ENCODE measurements at regions not wholly inside any gene's neighbourhood (a gene's known extent, or its start where the extent isn't known, plus 50 kb on each side); places are given as distances from the start of the nearest gene placed in this dataset.

DNA sequence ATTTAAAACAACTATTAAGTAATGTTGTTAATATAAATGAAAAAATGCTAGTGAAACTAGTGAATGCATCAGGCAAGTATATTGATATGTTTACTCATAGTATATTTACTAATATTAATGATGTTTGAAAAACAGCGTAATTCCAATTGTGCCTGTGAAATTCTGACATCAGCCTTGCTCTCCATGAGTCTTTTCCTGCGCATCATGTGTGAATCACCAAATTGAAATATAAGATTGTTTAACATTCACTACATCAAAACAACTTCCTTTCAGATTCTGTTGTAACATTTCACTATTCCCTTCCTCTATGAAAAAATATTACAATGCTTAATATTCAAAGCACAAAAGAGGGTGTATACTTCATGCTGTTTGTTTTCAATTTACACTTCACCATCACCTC lies 1995.9 kb upstream of the SEL1L start:
- no peak for DNase-seq (ENCODE audit: low read depth, low spot score)

DNA sequence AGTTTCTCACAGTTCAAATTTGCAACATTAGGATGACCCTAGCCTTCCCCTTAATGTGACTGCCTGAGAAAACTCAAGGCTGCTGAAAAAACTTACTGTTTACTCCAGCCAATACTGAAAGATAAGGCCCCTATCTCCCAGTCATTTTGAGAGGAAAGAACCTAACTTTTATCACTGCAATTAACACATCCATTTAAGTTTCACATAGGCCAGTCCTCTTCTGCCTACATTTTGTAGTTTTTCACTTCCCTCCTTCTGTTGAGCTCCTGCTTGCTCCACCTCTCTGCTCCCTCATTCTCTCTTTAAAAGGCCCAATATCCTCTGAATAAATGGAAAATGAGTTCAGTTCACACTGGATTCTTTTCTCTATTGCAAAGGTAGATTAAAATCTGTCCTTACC lies 1996.2 kb upstream of the FLRT2 start:
- no peak for DNase-seq (ENCODE audit: low read depth, low spot score)

DNA sequence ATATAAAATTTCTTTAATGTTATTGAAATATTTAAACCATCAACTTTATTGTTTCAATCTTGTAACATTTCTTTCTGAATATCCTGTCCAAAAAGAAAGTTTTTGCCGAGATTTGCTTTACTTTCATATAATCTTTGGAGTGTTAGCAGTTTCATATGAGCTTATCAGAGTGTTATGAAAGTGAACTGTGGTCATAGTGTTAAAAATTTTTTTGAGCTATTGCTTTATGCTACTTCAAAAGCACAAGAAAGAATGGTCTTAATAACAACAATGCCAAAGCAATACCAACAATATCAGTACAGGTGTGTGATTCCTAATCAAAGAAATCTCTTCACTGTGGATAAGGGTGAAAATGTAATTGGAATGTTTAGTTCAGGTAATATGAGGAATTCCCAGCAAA lies 1994.9 kb upstream of the FLRT2 start:
- no peak for DNase-seq (ENCODE audit: low read depth, low spot score)

DNA sequence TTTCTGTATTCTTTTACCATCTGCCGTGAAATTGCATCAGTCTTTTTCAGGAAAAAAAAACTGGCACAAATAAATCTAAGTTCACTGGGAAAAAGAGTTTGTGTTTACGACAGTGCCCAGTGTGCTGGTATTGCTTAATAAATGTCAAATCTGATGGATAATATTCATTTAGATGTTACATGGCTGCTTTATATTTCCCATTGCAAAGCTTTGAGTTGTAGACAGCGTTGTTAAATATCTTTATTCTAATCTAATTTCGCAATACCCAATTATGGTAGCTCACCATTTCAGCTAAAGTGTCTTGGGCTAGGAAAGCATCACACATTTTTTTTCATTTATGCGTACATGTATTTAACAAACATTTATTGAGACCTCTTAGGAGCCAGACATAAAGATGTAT lies 1994.5 kb upstream of the FLRT2 start:
- no peak for DNase-seq (ENCODE audit: low read depth, low spot score)

DNA sequence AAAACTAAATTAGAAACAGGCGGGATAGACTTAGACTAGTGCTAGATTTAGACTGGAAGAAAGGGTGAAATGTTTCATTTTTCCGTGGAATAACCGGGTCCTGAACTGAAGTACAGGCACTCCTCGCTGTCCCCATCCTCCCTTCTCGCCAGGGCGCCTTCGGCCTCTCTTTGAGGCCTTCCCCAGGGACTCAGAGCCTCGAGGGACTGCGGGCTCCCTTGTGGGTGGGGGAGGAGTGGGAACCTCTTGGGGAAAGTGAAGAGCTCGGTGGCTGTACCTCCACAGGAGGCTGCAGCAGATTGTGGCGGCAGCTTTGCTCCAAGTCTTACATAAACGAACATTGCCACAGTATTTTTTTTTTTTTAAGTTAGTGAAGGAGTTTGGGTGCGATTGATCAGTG lies 1988.8 kb upstream of the FLRT2 start:
- DNase-seq (ENCODE audit: low read depth, low spot score): no peak

DNA sequence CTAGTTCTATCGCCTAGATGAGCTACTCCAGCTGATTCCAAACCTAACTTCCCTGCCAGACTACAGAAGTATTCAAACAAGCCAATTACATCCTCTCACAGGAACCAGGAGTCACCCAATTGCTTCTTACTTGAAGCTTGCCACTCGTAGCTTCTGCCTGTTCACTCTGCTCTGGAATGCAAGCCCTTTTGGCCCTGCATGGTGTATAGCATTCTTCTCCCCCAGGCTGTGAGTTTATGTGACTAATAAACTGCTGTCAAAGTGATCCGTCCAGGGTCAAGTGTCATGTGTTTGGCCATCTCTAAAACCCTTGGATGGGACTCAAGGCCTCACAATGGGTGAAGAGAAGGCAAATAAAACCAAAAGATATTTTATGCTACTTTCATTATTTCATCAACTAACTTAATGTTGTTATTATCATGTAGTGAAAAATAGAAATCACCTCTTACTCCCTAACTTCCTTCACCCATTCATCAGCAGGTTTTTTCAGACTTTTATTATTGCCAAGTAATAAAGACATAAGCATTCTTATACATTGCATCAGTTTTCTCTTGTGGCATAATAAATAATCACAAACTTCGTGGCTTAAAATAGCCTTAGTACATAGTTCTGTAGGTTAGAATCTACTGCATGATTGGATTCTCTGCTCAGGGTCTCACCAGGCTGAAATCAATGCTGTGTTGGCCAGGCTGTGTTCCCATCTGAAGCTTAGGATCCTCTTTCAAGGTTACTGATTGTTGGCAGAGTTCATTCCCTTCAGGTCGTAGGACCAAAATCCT lies 1981.7 kb upstream of the FLRT2 start:
- DNase-seq (ENCODE audit: low read depth, low spot score): no peak

DNA sequence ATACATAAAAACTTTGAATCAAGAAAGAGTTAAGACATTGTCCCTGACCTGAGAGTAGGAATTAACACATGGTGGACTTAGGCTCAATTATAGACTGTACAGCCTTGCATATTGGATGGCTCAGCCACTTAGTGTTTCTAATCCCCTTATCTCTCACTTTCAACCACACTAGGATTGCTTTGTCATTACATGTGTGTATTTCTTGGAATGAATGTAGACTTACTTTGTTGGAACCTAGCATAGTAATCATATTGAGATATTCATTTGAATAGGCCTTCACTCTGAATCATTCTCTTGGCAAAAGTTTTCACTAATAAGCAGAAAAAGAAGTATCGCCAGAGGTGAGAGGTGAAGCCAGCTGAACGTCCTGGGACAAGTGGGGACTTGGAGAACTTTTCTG lies 1973.9 kb upstream of the FLRT2 start:
- no peak for DNase-seq (ENCODE audit: low read depth, low spot score)

DNA sequence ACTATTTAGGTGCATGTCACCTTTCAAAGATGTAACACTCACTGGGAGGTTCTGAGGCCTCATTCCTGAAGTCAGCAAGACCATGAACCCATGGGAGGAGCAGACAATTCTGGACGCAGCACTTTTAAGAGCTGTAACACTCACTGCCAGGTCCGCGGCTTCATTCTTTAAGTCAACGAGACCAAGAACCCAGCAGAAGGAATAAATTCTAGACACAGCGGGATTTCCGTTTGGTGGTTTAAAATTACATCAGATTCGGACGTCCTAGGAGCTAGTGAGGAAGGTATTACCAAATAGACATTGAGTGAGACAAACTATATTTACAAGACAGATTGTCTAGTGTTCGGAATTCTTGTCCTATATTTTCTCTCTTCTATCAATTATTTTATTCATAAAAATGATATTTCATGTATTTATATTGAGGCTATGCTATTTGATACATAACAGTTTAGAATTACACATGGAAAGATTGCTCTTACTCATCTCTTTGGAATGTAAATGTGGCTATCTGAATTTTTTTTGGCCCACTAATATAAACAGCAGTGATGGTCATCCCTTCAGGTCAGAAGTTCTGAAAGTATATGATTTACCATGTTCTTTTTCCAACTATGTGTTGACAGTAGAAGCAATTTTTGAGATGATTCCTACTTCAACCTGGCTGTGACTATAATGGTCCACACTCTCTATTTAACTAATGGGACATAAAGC lies 1973.0 kb upstream of the FLRT2 start:
- DNase-seq (ENCODE audit: low read depth, low spot score): peak; percentile 71

DNA sequence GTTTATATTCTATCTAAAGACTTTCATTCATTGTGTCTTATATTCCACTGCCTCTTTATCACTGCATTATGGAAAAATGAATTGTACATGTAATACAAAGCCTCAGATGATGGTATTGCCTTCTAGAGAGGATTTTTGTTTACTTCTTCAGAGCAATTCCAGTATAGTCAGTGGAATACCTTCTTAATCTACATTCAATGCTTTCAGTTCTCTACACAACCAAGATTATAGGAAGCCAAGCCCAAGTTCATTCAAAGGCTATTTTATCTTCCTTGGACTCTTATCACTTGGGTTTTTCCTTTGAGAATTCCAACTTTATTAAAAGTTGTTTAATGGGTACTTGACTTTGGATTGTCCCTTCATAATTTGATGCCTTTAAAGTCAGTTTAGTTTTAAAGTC lies 1971.0 kb upstream of the FLRT2 start:
- no peak for DNase-seq (ENCODE audit: low read depth, low spot score)

DNA sequence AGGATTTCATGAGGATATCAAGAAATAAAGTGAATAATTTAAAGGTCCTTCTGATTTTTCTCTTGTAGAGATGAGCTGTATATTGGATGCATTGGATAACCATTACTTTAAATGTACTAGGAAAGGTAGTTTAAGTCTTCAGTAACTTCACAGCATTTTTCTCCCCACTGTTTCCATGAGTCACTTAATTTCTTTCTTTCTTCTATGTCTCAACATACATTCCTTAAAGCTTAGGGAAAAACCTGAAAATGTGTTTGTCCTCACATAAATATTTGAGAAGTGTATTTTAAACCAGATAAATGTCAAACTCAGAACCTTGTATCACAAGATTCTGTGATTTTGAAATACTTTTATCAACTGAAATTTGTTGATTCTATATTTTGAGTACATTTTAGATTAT lies 1970.2 kb upstream of the FLRT2 start:
- no peak for DNase-seq (ENCODE audit: low read depth, low spot score)

DNA sequence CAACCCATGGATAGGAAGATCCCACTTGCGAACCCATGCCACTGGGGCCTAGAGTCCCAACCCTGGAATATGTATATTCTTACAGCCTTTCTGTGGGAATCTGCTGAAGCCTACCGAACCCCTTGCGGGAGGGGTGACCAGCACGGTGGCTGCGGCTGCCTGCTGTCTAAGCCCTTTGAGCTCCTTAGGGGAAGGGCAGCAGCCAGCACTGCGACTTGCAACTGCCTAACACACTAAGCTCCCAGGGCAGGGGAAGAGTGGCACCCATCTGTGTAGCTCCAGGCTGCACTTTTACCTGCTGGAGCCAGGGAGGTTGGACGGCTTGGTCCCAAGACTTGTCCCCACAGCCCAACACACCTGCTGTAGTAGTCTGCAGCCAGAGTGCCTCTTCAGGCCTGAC lies 1968.7 kb upstream of the FLRT2 start:
- no peak for DNase-seq (ENCODE audit: low read depth, low spot score)

DNA sequence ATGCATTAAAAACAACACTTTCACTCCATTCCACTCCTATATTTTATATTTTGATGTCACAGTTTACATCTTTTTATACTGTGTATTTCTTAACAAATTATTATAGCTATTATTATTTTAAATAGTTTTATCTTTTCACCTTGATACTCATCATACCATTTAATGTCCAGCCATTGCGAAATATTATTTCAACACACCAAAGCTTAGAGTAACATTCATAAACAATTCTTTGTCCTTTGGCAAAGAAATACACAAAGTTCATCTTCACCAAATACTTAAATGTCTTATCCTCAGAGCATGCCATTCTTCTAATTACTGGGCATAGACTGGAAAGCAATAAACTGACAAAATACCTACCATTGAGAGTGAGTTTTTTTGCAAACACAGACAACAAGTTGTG lies 1963.4 kb upstream of the FLRT2 start:
- DNase-seq (ENCODE audit: low read depth, low spot score): no peak

DNA sequence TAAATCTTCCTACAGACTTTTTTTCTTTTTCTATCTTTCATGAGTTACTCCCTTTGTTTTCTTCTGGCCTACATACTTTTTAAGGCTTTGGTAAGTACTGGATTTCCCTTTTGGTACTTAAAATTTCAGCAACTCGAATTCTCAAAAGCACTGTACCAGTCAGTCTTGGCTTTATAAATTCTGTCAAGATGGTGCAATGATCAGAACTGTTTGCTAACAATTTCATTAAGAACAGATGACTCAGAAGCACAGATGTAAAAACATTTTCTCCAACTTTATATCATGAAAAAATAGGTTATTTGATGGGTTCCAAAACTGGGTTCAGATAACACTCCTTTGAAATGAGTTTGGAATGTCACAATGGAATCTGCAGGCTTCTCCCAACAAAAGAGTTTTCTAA lies 1961.8 kb upstream of the FLRT2 start:
- no peak for DNase-seq (ENCODE audit: low read depth, low spot score)

DNA sequence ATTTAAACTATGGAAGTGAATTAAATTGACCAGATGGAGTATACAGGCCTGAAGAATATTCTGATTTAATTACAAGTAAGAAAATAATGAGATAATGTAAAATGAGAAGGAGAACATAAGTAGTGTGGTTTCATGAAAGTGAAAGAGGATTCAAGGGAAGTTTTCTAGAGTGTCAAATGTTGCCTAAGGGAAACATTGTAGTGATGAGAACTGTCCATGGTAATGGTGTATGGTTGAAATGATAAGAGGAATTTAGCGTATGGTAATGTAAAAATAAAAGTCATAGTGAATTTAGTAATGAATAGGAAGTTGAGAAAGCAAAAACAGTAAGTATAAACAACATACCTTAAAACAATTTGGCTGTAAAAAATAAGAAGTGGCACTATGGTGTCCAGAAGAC lies 1954.6 kb upstream of the FLRT2 start:
- DNase-seq (ENCODE audit: low read depth, low spot score): no peak

DNA sequence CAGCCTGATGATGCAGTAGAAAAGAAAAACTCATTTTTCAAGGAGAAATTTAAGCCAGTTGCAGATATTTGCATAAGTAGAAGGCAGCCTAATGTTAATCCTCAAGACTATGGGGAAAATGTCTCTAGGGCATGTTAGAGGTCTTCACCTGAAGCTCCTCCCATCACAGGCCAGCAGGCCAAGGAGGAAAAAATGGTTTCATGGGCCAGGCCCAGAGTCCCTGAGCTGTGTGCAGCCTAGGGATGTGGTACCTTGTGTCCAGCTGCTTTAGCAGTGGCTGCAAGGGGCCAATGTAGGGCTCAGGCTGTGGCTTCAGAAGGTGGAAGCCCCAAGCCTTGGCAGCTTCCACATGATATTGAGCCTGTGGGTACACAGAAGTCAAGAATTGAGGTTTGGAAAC lies 1946.7 kb upstream of the FLRT2 start:
- DNase-seq (ENCODE audit: low read depth, low spot score): no peak

DNA sequence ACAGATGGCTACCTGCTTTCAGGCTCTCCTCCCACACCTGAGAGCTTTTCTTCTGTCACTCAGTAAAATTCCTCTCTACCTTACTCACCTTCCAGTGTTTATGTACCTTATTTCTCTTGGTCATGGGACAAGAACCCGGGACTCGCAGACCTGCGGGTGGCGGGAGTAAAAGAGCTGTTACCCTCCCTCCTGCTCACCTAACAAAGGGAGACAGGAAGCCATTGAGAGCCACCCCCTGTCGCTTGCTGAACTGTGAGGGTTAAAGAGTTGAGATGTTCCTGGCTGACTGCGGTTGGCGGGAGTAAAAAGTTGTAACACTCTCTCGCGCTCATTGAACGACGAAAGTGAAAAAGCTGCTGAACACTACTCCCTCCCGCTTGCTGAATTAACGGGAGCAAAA lies 1935.1 kb upstream of the FLRT2 start:
- no peak for DNase-seq (ENCODE audit: low read depth, low spot score)

DNA sequence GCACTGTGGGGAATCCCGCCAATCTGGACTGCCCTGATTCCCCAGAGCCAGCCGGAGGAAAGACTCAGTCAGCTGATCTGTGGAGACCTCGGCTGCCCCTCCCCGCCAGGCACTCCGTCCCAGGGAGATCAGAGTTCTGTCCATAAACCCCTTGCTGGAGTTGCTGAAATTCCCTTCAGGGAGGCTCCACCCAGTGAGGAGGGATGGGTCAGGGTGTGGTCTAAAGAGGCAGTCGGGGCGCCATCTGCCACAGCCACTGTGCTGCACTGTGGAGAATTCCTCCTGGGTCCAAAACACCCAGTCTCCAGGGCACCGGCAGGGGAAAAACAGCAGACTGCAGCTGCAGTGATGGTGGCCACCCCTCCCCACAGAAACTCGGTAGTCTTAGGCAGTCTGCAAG lies 1922.3 kb upstream of the FLRT2 start:
- no peak for DNase-seq (ENCODE audit: low read depth, low spot score)

DNA sequence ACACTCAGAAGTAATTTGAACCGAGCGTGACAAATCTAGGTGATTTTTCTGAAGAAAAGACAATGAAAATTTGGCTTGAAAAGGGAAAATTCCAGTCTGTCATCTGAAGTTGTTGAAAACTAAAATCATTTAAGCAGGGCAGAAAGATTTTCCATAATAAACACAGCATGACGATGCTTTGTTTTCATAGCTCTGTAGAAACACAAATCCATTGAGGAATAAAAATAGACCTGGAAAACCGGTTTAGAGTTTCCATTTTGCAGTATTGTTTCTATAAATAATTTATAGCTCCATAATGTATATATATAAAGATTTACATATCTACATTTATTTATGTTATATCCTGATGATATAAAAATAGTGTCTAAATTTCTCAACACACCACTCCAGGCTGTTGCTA lies 1918.5 kb upstream of the FLRT2 start:
- DNase-seq (ENCODE audit: low read depth, low spot score): no peak

DNA sequence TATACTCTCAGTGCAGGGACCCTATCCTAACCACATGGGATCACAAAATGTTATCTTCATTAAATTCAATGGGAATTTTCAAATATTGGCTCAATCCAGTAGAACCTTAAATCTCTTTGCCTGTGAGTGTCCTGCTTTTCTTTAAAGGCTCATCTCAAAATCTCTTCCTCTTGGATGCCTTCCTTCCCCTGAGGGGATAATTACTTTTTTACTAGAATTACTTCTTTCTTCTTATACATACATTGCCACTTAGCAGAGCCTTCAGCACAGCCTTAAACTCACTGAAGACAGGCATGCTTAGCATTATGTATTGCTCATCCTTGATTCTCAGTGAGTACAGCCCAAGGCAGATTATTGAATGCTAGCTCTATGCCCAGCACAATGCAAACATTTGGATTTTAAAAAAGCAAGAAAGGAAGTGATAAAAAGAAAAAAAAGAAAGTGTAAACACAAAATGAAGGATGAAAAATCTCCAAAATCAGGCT lies 1918.0 kb upstream of the FLRT2 start:
- DNase-seq (ENCODE audit: low read depth, low spot score): no peak

DNA sequence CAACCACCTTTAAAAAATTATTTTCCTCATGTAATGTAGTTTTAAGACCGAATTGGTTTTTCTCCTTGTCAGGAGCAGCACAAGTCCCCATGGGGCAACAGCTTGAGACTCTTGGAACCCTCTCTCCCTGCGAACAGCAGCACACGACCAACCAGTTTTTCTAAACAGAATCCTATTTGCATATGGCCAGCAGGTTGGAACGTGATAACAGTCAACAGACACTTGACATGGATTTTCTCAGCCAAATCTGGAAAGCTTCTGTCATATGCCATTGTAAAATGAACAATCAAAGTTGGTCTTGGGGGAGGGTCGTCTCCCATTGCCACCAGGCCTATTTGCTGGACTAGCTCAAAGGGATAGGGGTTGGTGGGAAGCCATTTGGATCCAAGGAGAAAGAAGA lies 1915.0 kb upstream of the FLRT2 start:
- DNase-seq (ENCODE audit: low read depth, low spot score): no peak

DNA sequence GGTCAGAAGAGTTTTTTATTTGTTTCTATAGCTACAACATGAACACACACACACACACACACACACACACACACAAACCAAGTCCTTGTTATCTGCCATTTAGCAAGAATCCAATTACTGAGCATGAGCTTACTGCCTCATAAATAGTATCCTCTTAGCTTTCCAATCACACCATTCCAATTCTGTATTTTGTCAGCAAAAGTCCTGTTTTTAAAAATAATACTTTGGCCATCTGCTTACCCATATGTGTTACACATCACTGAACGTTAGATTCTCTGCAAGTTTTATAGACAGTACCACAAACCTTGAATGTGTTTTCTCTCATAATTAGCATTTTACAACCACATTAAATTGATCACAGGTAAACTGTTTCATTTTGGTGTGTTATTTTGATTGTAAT lies 1905.4 kb upstream of the FLRT2 start:
- no peak for DNase-seq (ENCODE audit: low read depth, low spot score)

DNA sequence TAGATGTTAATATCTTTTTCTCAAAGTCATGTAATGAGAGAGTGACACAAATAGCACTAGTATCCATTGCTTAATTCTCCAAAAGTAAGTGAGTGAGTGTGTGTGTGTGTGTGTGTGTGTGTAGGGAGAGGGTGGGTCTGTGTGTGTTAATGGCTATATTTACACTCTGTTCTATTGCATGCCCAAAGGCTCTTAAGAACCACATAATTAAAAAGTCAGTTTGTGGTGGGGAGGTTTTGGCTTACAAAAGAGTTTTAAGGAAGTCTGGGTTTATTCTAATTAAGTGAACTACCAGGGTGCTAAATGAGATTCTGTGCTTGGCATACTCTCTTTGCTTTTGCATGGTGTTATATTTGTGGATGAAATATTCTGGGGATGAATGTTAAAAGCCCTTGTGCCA lies 1897.6 kb upstream of the FLRT2 start:
- DNase-seq (ENCODE audit: low read depth, low spot score): no peak

DNA sequence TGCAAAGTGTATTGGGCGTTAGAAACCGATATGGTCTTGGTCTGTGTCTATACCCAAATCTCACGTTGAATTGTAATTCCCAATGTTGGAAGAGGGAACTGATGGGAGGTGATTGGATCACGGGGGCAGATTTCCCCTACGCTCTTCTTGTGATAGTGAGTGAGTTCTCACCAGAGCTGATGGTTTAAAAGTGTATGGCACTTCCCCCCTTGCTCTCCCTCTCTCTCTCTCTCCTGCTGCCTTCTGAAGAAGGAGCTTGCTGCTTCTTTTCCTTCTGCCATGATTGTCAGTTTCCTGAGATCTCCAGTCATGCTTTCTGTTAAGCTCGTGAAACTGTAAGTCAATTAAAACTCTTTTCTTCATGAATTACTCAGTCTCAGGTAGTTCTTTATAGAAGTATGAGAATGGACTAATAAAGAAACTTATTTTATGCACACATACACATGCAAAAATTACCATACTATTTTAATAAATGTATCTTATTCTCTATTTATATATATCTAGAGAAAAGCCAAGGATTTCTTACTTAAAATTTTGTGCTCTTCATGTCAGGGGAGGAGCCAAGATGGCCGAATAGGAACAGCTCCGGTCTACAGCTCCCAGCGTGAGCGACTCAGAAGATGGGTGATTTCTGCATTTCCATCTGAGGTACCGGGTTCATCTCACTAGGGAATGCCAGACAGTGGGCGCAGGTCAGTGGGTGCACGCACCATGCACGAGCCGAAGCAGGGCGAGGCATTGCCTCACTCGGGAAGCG lies 1891.0 kb upstream of the FLRT2 start:
- no peak for DNase-seq (ENCODE audit: low read depth, low spot score)

All from brain pericyte (primary cell).